GM19455 (cell line): ENCODE measurements at regions not wholly inside any gene's neighbourhood (a gene's known extent, or its start where the extent isn't known, plus 50 kb on each side); places are given as distances from the start of the nearest gene placed in this dataset.
"Not testable (repeated sequence)": the region's sequence is repeated elsewhere in the genome, so short reads cannot be mapped to it uniquely, and the experiment has no call there.

ENCODE experiments used
- ATAC-seq: cut with Tn5 transposase; IDR thresholded peaks from one replicate; pipeline ENCODE4 v1.9.1; 2021; ENCODE audit not compliant: unreplicated experiment

DNA sequence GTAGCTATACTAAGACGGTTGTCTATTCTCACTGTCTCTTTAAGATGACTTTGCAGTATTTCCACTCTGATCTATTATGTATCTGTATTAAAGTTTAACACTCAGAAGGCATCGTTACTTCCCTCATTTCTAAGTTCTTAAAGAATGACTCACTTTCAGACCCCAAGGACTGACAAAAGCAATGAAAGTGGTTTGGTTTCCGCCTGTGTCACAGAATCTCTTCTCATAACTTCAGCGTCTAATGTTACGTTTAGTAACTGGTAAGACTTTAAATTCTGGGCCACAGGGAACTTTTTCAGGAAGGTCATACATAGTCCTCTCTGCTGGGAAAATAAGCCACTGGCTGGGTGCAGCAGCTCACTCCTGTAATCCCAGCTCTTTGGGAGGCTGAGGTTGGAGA lies 892.0 kb upstream of the AUTS2 start:
- ATAC-seq = no peak

DNA sequence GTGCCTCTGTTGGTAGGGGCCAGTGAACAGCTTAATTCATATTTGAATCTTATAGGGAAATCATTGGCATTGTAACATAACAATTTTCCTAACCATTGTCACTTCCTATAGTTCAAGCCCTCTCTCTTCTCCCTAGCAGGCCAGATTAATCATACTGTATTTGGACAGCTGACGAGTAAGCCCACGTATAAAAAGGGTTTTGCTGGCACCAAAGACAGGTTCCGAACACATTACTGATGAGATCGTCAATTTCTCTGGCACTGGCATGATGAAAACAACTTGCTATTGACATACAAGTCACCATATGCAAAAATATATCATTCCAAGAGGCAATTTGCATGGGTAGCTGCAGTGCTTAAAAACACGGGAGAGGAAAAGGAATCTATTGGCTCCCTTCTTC lies 891.1 kb upstream of the AUTS2 start:
- no peak for ATAC-seq

DNA sequence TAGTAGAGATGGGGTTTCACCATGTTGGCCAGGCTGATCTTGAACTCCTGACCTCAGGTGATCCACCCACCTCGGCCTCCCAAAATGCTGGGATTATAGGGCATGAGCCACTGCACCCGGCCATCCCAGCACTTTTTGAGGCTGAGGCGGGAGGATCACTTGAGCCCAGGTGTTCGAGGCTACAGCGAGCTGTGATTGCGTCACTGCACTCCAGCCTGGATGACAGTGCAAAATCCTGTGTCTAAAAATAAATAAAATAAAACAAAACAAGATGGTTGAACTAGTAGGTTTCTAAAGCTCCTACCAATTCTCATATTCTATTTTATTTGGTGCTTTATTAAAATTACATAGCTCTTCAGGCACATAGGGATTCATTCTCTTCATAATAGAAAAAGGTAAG lies 890.3 kb upstream of the AUTS2 start:
- ATAC-seq = no peak

DNA sequence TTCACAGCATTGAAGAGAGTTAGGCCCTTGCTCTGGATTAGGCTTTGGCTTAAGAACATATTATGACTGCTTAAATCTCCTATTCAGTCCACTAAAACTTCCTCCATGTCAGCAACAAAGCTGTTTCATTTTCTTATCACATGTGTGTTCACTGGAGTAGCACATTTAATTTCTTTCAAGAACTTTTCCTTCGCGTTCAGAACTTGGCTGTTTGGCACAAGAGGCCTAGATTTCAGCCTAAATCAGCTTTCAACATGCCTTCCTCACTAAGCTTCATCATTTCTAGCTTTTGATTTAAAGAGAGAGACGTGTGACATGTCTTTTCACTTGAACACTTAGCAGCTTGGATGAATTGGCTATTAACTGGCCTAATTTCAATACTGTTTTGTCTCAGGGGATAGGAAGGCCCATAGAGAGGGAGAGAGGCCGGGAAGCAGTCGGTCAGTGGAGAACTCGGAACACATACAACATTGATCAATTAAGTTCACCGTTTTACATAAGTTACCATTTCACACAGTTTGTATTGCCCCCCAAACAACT lies 885.2 kb upstream of the AUTS2 start:
- no peak for ATAC-seq

DNA sequence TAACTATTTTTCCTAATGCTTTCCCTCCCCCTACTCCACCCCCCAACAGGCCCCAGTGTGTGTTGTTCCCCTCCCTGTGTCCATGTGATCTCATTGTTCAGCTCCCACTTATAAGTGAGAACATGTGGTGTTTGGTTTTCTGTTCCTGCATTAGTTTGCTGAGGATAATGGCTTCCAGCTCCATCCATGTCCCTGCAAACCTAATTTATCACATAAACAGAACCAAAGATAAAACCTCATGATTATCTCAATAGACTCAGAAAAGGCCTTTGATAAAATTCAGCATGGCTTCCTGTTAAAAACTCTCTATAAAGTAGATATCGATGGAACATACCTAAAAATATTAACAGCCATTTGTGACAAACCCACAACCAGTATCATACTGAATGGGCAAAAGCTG lies 884.1 kb upstream of the AUTS2 start:
- ATAC-seq = not testable (repeated sequence)

DNA sequence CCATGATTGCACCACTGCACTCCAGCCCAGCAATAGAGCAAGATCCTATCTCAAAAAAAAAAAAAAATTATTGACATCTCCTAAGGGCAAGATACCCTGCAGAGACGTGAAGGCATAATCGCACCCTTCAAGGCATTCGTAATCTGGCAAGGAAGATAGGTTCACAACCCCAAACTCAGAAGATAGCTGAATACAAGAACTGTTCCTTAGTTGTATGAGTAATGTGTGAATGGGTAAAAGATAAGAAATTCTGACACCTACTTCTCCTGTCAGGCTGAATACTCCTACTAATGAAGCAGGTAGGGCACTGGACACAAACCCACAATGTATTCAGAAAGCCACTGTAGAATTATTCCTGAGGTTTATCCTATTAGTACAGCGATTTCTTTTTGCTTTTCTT lies 882.4 kb upstream of the AUTS2 start:
- no peak for ATAC-seq

DNA sequence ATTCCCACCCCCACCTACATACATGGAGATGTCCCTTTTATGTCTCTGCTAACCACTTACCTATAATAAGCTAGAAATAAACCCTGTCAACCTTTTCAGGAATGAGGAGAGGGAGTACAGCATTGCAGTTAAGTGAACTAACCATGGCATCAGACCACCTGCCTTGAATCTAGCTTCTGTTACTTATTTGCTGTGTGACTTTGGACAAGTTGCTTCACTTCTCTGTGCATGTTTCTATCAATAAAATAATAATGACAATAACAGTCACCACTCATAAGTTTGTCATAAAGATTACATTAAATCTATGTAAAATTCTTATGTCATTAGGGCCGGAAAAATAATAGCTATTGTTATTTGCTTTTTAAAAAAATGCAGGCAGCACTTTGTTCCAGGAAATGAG lies 881.1 kb upstream of the AUTS2 start:
- no peak for ATAC-seq

DNA sequence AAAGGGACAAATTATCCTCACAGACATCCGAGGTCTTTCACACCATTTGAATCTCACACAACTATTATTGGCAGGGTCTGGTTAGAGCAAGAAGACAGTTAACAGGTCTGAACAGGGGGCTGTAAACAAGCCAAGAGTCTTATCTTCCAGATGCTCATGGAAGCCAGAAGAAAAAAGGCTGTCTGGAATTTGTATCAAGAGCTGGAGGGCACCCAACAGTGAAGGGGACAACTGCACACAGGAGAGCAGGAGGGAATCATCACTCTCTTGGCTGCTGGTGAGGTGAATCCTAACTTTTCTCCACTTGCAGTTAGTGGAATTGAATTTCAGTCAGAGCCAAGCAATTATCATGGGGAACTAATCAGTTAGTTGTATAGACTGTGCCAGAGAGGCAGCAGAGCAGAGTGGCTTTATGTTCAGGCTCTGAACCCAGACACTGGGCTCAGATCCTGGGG lies 880.2 kb upstream of the AUTS2 start:
- no peak for ATAC-seq

DNA sequence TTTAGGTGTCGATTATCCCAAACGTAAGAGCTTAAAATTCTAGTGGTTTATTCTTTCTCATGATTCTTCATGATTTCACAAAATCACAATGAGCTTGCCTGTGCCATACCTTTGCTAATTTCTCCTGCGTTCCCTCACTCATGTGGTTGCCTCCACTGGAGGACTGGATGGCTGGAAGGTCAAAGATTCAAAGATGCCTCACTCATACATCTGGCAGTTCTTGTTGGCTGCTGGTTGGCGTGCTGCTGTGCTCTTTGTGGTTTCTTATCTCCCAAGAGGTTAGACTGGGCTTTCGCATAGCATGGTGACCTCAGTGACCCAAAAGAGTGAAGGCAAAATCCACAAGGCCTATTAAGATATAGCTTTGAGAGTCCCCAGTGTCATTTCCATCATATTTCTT lies 877.6 kb upstream of the AUTS2 start:
- no peak for ATAC-seq

DNA sequence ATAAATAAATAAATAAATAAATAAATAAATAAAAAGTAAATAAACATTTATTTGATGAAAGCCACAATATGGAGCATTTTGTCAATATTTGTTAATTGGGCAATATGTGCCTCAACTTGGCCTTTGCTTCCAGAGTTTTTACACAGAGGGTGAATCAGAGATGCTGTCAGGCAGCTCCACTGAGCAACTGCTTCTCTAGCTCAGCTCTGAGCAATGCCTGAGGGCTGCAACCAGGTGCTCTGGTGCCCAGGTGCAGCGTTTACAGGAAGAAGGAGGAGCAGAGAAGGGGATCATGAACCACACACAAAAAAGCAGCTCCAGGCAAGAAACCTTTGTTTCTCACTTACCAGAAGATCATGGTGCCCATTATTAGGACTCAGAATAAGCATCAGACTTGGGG lies 876.2 kb upstream of the AUTS2 start:
- ATAC-seq = no peak

DNA sequence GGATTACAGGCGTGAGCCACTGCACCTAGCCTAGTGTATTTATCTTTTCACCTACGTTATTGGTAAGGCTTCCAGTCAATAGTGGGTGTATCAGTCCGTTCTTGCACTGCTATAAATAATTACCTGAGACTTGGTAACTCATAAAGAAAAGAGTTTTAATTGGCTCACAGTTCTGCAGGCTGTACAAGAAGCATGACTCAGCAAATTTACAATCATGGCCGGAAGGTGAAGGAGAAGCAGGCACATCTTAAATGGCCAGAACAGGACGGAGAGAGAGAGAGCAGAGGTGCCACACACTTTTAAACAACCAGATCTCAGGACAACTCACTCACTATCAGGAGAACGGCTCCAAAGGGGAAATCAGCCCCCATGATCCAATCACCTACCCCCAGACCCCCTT lies 873.3 kb upstream of the AUTS2 start:
- no peak for ATAC-seq

DNA sequence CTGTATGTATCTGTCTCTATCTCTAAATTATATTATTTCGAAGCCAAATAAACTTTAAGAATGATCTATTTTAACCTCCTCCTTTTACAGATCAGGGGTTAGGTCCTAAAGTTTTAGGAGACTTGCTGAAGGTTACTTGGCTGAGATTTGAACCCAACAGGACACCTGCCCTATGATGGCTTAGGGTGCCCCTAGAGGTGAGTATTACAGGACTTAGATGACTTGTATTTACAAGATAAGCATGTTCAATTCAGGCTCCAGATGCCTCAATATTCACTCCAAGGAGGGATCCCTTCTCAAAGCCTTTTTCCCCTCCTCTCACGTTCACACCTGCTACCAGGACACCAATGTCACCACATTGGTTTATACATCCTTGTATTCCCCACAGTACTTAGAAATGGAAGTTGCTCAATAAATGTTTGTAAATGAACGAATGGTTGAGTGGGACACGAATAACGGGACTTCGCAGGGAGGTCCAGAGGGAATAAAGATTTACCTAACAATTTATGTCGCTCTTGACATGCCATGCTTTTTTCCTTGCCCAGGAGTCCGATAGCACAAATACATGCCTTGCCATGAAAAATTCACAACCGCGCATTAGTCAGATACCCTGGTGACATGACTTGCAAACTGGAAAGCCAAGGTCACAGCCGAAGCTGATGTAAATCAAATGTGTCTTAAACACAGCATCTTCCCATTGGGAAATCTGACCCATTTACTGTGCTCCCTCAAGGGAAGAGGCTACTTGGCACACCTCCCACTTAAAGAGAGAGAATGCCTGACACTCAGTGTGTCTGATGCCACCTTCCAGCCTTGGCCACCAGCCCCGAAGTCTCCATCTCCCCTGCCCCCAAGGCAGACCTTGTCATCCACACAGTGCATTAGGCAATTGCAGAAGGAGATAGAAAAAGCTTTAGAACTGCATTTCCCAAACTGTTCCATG lies 872.2 kb upstream of the AUTS2 start:
- ATAC-seq = no peak

DNA sequence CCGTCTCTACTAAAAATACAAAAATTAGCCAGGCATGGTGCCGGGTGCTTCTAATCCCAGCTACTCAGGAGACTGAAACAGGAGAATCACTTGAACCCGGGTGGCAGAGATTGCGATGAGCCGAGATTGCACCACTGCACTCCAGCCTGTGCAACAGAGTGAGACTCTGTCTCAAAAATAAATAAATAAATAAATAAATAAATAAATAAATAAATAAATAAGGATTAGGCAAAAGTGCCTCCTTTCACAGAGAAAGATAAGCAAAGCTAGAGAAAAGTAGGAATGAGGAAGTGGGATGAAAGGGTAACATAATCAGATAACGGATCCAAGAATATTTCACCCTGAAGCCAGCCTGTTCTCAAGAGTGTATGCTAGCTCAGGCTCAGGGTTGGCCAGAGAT lies 869.6 kb upstream of the AUTS2 start:
- not testable (repeated sequence) for ATAC-seq

DNA sequence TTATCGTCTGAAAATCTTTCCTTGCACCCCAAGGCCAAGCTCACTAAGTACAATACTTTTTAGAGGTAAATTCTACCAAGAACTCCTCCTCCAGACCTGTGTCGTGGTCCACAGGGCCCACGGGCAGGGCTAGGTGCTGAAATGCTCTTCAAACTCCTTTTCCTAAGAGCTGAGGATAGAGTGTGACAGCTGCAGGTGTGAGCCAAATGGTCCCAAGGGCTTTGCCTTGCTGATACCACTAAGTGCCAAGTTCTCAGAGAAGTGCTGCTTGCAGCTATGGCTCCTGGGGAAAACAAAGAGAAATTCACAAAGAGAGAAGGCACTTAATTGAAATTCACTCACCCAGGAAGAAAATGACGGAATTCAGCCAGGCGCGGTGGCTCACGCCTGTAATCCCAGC lies 868.9 kb upstream of the AUTS2 start:
- no peak for ATAC-seq

DNA sequence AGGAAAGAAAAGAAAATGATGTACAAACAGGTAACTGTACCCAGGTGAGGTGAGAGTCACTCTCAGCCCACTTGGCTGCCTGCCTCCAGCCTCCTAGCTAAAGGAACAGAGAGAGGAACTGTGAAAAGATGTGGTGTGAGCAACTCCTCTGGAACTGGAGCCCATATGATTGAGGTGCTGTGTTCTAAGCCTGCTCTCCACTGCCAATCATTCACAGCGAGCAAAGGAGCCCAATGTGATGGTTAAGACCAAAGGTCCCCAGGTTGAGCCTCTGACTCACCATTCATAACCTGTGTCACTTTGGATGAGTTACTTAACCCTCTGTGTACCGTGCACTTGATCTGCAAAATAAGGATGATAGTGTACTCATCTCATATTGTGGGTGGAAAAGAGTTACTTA lies 868.1 kb upstream of the AUTS2 start:
- no peak for ATAC-seq

DNA sequence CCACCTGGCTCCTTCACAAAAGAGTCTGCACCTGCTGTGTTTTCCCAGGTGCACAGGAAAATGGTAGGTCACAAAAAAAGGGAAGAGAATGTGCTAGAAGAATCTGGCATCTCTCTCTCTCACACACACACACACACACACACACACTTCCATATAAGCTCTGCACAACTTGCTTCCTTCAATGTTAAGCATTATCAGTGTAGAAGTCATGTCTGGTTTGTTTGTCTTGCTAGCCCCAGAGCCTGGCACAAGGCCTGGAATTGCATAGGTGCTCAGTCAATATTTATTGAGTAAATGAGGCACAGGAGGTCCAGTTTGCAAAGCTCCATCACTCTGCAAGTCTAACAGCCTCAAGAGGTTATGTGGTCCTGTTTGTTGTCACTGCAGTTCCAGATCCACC lies 867.3 kb upstream of the AUTS2 start:
- no peak for ATAC-seq

DNA sequence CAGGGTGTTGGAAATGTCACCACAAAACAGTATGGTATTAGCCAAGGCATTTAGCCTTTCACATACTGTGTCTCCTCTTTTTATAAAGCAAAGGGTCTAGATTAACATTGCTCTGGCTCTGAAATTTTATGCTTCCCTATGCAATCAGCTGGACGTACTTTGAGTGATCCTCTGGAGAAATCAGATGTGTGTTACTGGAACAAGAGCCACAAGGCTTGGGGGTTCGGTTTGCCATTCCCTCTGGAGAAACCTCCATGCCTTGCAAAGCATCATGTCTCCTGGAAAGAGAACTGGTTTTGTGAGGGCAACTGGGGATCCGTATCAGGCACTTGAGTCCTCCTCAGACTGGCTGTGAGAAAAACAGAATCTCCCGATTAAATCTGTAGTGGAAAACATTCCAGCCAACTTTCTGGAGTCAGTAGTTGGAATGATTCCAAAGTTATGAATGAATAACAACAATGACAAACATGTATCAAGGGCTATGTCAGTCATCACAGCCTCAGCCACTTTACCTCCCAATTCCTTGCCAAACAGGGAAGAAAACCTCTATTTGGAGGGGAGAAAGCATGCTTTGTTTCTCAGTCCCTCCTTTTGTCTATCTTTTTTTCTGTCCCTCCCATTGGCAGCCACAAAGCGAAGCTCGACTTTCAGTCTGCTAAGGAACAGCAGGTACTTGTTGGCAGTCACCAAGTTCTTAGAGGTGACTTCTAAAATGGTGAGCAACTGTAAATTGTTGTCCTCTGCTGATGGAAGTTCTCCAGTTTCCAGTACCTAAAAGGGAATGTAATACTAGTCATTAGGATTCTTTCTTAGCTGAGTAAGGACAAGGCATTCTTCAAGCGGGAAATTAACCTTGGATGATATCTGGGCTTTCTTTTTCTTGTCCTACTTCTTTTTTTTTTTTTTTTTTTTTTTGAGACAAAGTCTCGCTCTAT lies 864.8 kb upstream of the AUTS2 start:
- no peak for ATAC-seq

DNA sequence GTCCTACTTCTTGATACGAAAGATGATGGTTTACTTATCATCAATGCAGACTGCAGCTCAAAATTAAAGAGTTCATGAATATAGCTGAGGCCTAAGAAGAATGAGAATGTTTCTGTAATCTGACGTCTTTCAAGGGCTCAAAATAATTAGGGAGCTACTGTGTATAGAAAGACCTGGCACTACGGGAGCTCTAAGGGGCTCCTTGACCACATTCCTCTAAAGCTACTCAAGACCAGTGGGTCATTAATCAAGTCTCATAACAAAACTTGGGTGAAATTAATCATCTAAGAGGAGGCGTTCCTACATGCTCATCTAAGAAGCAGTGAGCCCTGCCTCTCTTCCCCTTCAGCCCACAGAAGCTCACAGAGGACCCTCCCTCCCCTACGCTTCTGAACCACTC lies 863.8 kb upstream of the AUTS2 start:
- no peak for ATAC-seq

DNA sequence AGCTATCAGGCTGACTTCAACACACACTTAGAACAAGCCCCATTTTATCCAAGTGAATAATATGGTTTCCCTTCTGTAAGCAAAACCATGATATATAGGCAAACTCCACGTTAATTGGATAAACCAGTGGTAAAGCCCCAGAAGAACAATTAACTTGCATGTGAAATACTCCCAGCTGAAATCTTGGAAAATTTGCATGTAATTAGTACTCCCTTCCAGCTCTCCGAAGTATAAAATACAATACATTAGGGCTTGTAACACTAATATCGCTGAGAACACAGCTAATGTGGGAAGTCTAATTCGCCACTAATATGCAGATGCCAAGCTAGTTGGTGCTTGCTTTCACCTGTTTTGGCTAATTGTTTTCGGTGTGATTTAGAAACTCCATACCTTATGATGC lies 859.0 kb upstream of the AUTS2 start:
- ATAC-seq = no peak

DNA sequence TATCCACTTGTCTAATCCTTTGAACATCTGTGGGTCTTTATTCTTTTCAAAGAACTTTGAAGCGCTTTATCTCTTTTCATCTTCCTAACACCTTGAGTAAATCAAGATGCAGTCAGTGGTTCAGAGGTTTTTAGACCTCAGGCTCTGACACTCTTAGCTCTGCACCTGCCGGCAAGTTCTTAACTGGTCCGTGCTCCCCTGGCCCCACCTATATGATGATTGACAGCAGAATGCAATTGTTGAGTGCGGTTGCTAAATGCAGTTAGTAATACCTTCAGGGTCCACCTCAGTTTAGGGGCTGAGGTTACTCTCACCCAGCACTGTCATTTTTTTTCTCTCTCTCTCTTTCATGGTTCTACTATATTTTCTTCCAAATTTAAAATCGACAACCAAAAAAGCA lies 854.2 kb upstream of the AUTS2 start:
- ATAC-seq = no peak
